ENCODE measurements at regions not wholly inside any gene's neighbourhood (a gene's known extent, or its start where the extent isn't known, plus 50 kb on each side); places are given as distances from the start of the nearest gene placed in this dataset.

- WGBS (ENCODE audit: insufficient coverage), result no CpG with 5 or more reads among the region's 2 CpGs
- CTCF ChIA-PET, result no interaction called here
- Histone ChIP-seq H3K27ac (ENCODE audit: insufficient read depth in 1 of 2, low read depth in 1 of 2, low read length in 2 of 2, poor library complexity in 1 of 2, severe bottlenecking in 2 of 2) (no peak overlapping the region), H3K4me3 (ENCODE audit: control insufficient read depth in 1 of 7, extremely low read depth in 1 of 7, insufficient read depth in 4 of 7, low read depth in 2 of 7, low read length in 6 of 7) (no peak overlapping the region), H3K27me3 (replicated peaks in 2 of 5; ENCODE audit: control insufficient read depth in 4 of 5, insufficient read depth in 5 of 5, low read length in 4 of 5) (no peaks in the 10 kb centered on the region), H3K4me1 (ENCODE audit: control extremely low read depth in 1 of 4, control insufficient read depth in 4 of 4, insufficient read depth in 4 of 4, low read length in 3 of 4) (no peaks in the 10 kb centered on the region), H3K9me3 (ENCODE audit: control extremely low read depth in 1 of 5, control insufficient read depth in 4 of 5, insufficient read depth in 2 of 5, low read depth in 1 of 5, low read length in 4 of 5) (no peaks in the 10 kb centered on the region), H3K36me3 (ENCODE audit: control insufficient read depth in 4 of 4, insufficient read depth in 4 of 4, low read length in 3 of 4) (no peaks in the 10 kb centered on the region)
- POLR2A ChIA-PET, result no interaction called here
- no peak for DNase-seq
Measured at GRCh38 chr7:152905949-152906348, 146.4 kb downstream of the ACTR3B start.

GRCh38 chr7:152907042-152907761, 147.7 kb downstream of the ACTR3B start:
- no peak overlapping the region for H3K27ac ChIP-seq (ENCODE audit: insufficient read depth in 1 of 2, low read depth in 1 of 2, low read length in 2 of 2, poor library complexity in 1 of 2, severe bottlenecking in 2 of 2)
- H3K4me1 ChIP-seq (ENCODE audit: control extremely low read depth in 1 of 4, control insufficient read depth in 4 of 4, insufficient read depth in 4 of 4, low read length in 3 of 4), result no peaks in the 10 kb centered on the region
- ChIA-PET POLR2A (no interaction called here), CTCF (no interaction called here)
- DNase-seq, result no peak
- 98% methylated on average over 10 of the region's 11 CpGs for WGBS (ENCODE audit: insufficient coverage)
- no peaks in the 10 kb centered on the region for H3K27me3 ChIP-seq (replicated peaks in 2 of 5; ENCODE audit: control insufficient read depth in 4 of 5, insufficient read depth in 5 of 5, low read length in 4 of 5)
- H3K36me3 ChIP-seq (ENCODE audit: control insufficient read depth in 4 of 4, insufficient read depth in 4 of 4, low read length in 3 of 4), result no peaks in the 10 kb centered on the region
- H3K4me3 ChIP-seq (ENCODE audit: control insufficient read depth in 1 of 7, extremely low read depth in 1 of 7, insufficient read depth in 4 of 7, low read depth in 2 of 7, low read length in 6 of 7), result no peak overlapping the region
- no peaks in the 10 kb centered on the region for H3K9me3 ChIP-seq (ENCODE audit: control extremely low read depth in 1 of 5, control insufficient read depth in 4 of 5, insufficient read depth in 2 of 5, low read depth in 1 of 5, low read length in 4 of 5)

GRCh38 chr7:152909280-152909679, 149.7 kb downstream of the ACTR3B start:
- no peaks in the 10 kb centered on the region for H3K27me3 ChIP-seq (replicated peaks in 2 of 5; ENCODE audit: control insufficient read depth in 4 of 5, insufficient read depth in 5 of 5, low read length in 4 of 5)
- H3K4me1 ChIP-seq (ENCODE audit: control extremely low read depth in 1 of 4, control insufficient read depth in 4 of 4, insufficient read depth in 4 of 4, low read length in 3 of 4), result no peaks in the 10 kb centered on the region
- WGBS (ENCODE audit: insufficient coverage), result 97% methylated on average over 5 of the region's 6 CpGs
- POLR2A ChIA-PET, result no interaction called here
- H3K36me3 ChIP-seq (ENCODE audit: control insufficient read depth in 4 of 4, insufficient read depth in 4 of 4, low read length in 3 of 4), result no peaks in the 10 kb centered on the region
- H3K9me3 ChIP-seq (ENCODE audit: control extremely low read depth in 1 of 5, control insufficient read depth in 4 of 5, insufficient read depth in 2 of 5, low read depth in 1 of 5, low read length in 4 of 5), result no peaks in the 10 kb centered on the region
- H3K27ac ChIP-seq (ENCODE audit: insufficient read depth in 1 of 2, low read depth in 1 of 2, low read length in 2 of 2, poor library complexity in 1 of 2, severe bottlenecking in 2 of 2), result no peak overlapping the region
- no peak overlapping the region for H3K4me3 ChIP-seq (ENCODE audit: control insufficient read depth in 1 of 7, extremely low read depth in 1 of 7, insufficient read depth in 4 of 7, low read depth in 2 of 7, low read length in 6 of 7)
- CTCF ChIA-PET, result no interaction called here
- no peak for DNase-seq

GRCh38 chr7:152909683-152910544, 150.4 kb downstream of the ACTR3B start:
- Histone ChIP-seq H3K4me3 (ENCODE audit: control insufficient read depth in 1 of 7, extremely low read depth in 1 of 7, insufficient read depth in 4 of 7, low read depth in 2 of 7, low read length in 6 of 7) (no peak overlapping the region), H3K9me3 (ENCODE audit: control extremely low read depth in 1 of 5, control insufficient read depth in 4 of 5, insufficient read depth in 2 of 5, low read depth in 1 of 5, low read length in 4 of 5) (no peaks in the 10 kb centered on the region), H3K36me3 (ENCODE audit: control insufficient read depth in 4 of 4, insufficient read depth in 4 of 4, low read length in 3 of 4) (no peaks in the 10 kb centered on the region), H3K27me3 (replicated peaks in 2 of 5; ENCODE audit: control insufficient read depth in 4 of 5, insufficient read depth in 5 of 5, low read length in 4 of 5) (no peaks in the 10 kb centered on the region), H3K27ac (ENCODE audit: insufficient read depth in 1 of 2, low read depth in 1 of 2, low read length in 2 of 2, poor library complexity in 1 of 2, severe bottlenecking in 2 of 2) (no peak overlapping the region), H3K4me1 (ENCODE audit: control extremely low read depth in 1 of 4, control insufficient read depth in 4 of 4, insufficient read depth in 4 of 4, low read length in 3 of 4) (no peaks in the 10 kb centered on the region)
- 86% methylated on average over 8 of the region's 12 CpGs for WGBS (ENCODE audit: insufficient coverage)
- DNase-seq, result no peak
- POLR2A ChIA-PET, result no interaction called here
- CTCF ChIA-PET, result no interaction called here

- Histone ChIP-seq H3K4me3 (ENCODE audit: control insufficient read depth in 1 of 7, extremely low read depth in 1 of 7, insufficient read depth in 4 of 7, low read depth in 2 of 7, low read length in 6 of 7) (no peak overlapping the region), H3K36me3 (ENCODE audit: control insufficient read depth in 4 of 4, insufficient read depth in 4 of 4, low read length in 3 of 4) (no peaks in the 10 kb centered on the region), H3K27ac (ENCODE audit: insufficient read depth in 1 of 2, low read depth in 1 of 2, low read length in 2 of 2, poor library complexity in 1 of 2, severe bottlenecking in 2 of 2) (no peak overlapping the region), H3K27me3 (replicated peaks in 2 of 5; ENCODE audit: control insufficient read depth in 4 of 5, insufficient read depth in 5 of 5, low read length in 4 of 5) (no peaks in the 10 kb centered on the region), H3K9me3 (ENCODE audit: control extremely low read depth in 1 of 5, control insufficient read depth in 4 of 5, insufficient read depth in 2 of 5, low read depth in 1 of 5, low read length in 4 of 5) (no peaks in the 10 kb centered on the region), H3K4me1 (ENCODE audit: control extremely low read depth in 1 of 4, control insufficient read depth in 4 of 4, insufficient read depth in 4 of 4, low read length in 3 of 4) (no peaks in the 10 kb centered on the region)
- ChIA-PET CTCF (no interaction called here), POLR2A (no interaction called here)
- 64% methylated on average over 15 of the region's 17 CpGs for WGBS (ENCODE audit: insufficient coverage)
- no peak for DNase-seq
Measured at GRCh38 chr7:152910545-152911225, 151.1 kb downstream of the ACTR3B start.

GRCh38 chr7:152911226-152911560, 151.6 kb downstream of the ACTR3B start:
- H3K4me1 ChIP-seq (ENCODE audit: control extremely low read depth in 1 of 4, control insufficient read depth in 4 of 4, insufficient read depth in 4 of 4, low read length in 3 of 4), result no peaks in the 10 kb centered on the region

GRCh38 chr7:152911922-152912321, 152.4 kb downstream of the ACTR3B start:
- POLR2A ChIA-PET, result no interaction called here
- Histone ChIP-seq H3K9me3 (ENCODE audit: control extremely low read depth in 1 of 5, control insufficient read depth in 4 of 5, insufficient read depth in 2 of 5, low read depth in 1 of 5, low read length in 4 of 5) (no peaks in the 10 kb centered on the region), H3K27me3 (replicated peaks in 2 of 5; ENCODE audit: control insufficient read depth in 4 of 5, insufficient read depth in 5 of 5, low read length in 4 of 5) (no peaks in the 10 kb centered on the region), H3K27ac (ENCODE audit: insufficient read depth in 1 of 2, low read depth in 1 of 2, low read length in 2 of 2, poor library complexity in 1 of 2, severe bottlenecking in 2 of 2) (no peak overlapping the region), H3K4me3 (ENCODE audit: control insufficient read depth in 1 of 7, extremely low read depth in 1 of 7, insufficient read depth in 4 of 7, low read depth in 2 of 7, low read length in 6 of 7) (no peak overlapping the region), H3K36me3 (ENCODE audit: control insufficient read depth in 4 of 4, insufficient read depth in 4 of 4, low read length in 3 of 4) (no peaks in the 10 kb centered on the region), H3K4me1 (ENCODE audit: control extremely low read depth in 1 of 4, control insufficient read depth in 4 of 4, insufficient read depth in 4 of 4, low read length in 3 of 4) (no peaks in the 10 kb centered on the region)
- CTCF ChIA-PET, result interaction anchor here (1.5 kb wide), 1 partner anchor 14 kb away, joined by 5 read pairs; no protein-coding TSS in a partner anchor
- 100% methylated on average over 4 of the region's 11 CpGs for WGBS (ENCODE audit: insufficient coverage)
- DNase-seq, result no peak

More at GRCh38 chr7:152911226-152911560, 151.6 kb downstream of the ACTR3B start:
- DNase-seq, result no peak
- no peaks in the 10 kb centered on the region for H3K27me3 ChIP-seq (replicated peaks in 2 of 5; ENCODE audit: control insufficient read depth in 4 of 5, insufficient read depth in 5 of 5, low read length in 4 of 5)
- WGBS (ENCODE audit: insufficient coverage), result 100% methylated on average over 3 of the region's 4 CpGs
- no peak overlapping the region for H3K27ac ChIP-seq (ENCODE audit: insufficient read depth in 1 of 2, low read depth in 1 of 2, low read length in 2 of 2, poor library complexity in 1 of 2, severe bottlenecking in 2 of 2)
- ChIA-PET CTCF (no interaction called here), POLR2A (no interaction called here)
- H3K9me3 ChIP-seq (ENCODE audit: control extremely low read depth in 1 of 5, control insufficient read depth in 4 of 5, insufficient read depth in 2 of 5, low read depth in 1 of 5, low read length in 4 of 5), result no peaks in the 10 kb centered on the region
- H3K36me3 ChIP-seq (ENCODE audit: control insufficient read depth in 4 of 4, insufficient read depth in 4 of 4, low read length in 3 of 4), result no peaks in the 10 kb centered on the region
- H3K4me3 ChIP-seq (ENCODE audit: control insufficient read depth in 1 of 7, extremely low read depth in 1 of 7, insufficient read depth in 4 of 7, low read depth in 2 of 7, low read length in 6 of 7), result no peak overlapping the region

Data from common myeloid progenitor, CD34-positive (primary cell).